ENCODE measurements at regions not wholly inside any gene's neighbourhood (a gene's known extent, or its start where the extent isn't known, plus 50 kb on each side); places are given as distances from the start of the nearest gene placed in this dataset.

DNA sequence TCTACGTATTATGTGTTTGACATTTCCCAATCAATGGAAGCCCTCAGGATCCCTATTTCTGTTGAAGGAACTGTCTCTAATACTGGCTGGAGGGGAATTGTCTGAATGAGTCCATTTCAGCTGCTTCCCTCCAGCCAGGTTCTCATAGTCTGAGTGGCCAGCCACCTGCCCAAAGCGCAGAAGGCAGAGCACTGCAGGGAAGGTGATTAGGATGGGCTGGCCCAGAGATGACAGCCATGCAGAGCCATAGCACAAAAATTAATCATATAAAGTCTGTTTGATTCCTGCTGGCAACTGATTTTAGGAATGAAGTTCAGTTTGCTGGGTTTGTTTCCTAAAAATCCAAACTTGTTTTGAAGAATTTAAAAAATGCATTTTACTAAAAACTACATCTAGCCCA lies 327.1 kb downstream of the ETAA1 start:
- peaks cover 14% of the 10 kb centered on the region for H3K36me3 Mint-ChIP-seq
- TF ChIP-seq ZNF138 (CRISPR knock-in tag; conservative IDR thresholded peaks at IDR 0.05) (no peak), MAX (CRISPR knock-in tag; IDR thresholded peaks at IDR 0.05) (no peak), GABPB1 (CRISPR knock-in tag; IDR thresholded peaks at IDR 0.05) (no peak), TCF7 (CRISPR knock-in tag; IDR thresholded peaks at IDR 0.05; ENCODE audit: low read depth) (no peak), SP1 (CRISPR knock-in tag; conservative IDR thresholded peaks at IDR 0.05) (no peak), NFE2L1 (CRISPR knock-in tag; IDR thresholded peaks at IDR 0.05) (no peak), RORB (CRISPR knock-in tag; IDR thresholded peaks at IDR 0.05) (no peak), MXD4 (CRISPR knock-in tag; IDR thresholded peaks at IDR 0.05; ENCODE audit: borderline replicate concordance) (no peak), HMGA2 (CRISPR knock-in tag; IDR thresholded peaks at IDR 0.05) (no peak), CBFB (CRISPR knock-in tag; IDR thresholded peaks at IDR 0.05; ENCODE audit: low read depth) (no peak)
- TF ChIP-seq, protein P1, sequence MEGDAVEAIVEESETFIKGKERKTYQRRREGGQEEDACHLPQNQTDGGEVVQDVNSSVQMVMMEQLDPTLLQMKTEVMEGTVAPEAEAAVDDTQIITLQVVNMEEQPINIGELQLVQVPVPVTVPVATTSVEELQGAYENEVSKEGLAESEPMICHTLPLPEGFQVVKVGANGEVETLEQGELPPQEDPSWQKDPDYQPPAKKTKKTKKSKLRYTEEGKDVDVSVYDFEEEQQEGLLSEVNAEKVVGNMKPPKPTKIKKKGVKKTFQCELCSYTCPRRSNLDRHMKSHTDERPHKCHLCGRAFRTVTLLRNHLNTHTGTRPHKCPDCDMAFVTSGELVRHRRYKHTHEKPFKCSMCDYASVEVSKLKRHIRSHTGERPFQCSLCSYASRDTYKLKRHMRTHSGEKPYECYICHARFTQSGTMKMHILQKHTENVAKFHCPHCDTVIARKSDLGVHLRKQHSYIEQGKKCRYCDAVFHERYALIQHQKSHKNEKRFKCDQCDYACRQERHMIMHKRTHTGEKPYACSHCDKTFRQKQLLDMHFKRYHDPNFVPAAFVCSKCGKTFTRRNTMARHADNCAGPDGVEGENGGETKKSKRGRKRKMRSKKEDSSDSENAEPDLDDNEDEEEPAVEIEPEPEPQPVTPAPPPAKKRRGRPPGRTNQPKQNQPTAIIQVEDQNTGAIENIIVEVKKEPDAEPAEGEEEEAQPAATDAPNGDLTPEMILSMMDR (IDR thresholded peaks at IDR 0.05) = no peak
- TF ChIP-seq, protein P2, sequence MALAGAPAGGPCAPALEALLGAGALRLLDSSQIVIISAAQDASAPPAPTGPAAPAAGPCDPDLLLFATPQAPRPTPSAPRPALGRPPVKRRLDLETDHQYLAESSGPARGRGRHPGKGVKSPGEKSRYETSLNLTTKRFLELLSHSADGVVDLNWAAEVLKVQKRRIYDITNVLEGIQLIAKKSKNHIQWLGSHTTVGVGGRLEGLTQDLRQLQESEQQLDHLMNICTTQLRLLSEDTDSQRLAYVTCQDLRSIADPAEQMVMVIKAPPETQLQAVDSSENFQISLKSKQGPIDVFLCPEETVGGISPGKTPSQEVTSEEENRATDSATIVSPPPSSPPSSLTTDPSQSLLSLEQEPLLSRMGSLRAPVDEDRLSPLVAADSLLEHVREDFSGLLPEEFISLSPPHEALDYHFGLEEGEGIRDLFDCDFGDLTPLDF (CRISPR knock-in tag; IDR thresholded peaks at IDR 0.05) = no peak
- peaks cover 23% of the 10 kb centered on the region for H3K9me3 Mint-ChIP-seq
- H3K27me3 Mint-ChIP-seq (ENCODE audit: low read depth) = no peaks in the 10 kb centered on the region
- POLR2A ChIA-PET = no interaction called here
- H3K4me3 Mint-ChIP-seq = no peak overlapping the region
- CTCF ChIA-PET = no interaction called here
- no peak overlapping the region for H3K27ac Mint-ChIP-seq
- H3K4me1 Mint-ChIP-seq = no peaks in the 10 kb centered on the region; the same call in 1 of the 2 replicates
- DNase-seq (ENCODE audit: low spot score) = no peak
- ATAC-seq = no peak

DNA sequence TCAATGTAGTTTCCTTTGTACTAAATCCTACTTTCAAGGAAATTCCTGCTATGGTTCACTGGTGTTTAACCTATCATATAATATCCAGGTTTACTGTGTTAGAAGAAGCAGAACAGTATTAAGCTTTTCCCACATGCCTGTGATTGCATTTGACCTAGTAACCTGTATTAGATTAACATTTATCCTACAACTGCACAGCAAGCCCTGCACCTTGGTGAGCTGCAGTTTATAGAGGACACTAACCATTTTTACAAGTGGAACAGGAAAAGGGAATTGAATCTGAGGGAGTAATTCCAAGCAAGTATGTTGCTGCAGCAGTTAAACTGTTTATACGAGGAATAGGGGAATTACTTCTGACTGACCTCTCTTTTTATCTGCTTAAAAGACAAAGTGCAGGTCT lies 328.6 kb downstream of the ETAA1 start:
- Mint-ChIP-seq H3K27ac (no peak overlapping the region), H3K9me3 (peaks cover 21% of the 10 kb centered on the region), H3K4me3 (no peak overlapping the region), H3K4me1 (no peaks in the 10 kb centered on the region; the same call in 1 of the 2 replicates), H3K36me3 (peaks cover 13% of the 10 kb centered on the region), H3K27me3 (ENCODE audit: low read depth) (no peaks in the 10 kb centered on the region)
- TF ChIP-seq, protein P3, sequence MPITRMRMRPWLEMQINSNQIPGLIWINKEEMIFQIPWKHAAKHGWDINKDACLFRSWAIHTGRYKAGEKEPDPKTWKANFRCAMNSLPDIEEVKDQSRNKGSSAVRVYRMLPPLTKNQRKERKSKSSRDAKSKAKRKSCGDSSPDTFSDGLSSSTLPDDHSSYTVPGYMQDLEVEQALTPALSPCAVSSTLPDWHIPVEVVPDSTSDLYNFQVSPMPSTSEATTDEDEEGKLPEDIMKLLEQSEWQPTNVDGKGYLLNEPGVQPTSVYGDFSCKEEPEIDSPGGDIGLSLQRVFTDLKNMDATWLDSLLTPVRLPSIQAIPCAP (CRISPR knock-in tag; IDR thresholded peaks at IDR 0.05) = no peak
- TF ChIP-seq E2F4 (CRISPR knock-in tag; IDR thresholded peaks at IDR 0.05; ENCODE audit: borderline replicate concordance, low read depth) (no peak), OVOL2 (CRISPR knock-in tag; IDR thresholded peaks at IDR 0.05; ENCODE audit: borderline replicate concordance) (no peak), ZNF396 (CRISPR knock-in tag; IDR thresholded peaks at IDR 0.05; ENCODE audit: borderline replicate concordance) (no peak), CREB1 (CRISPR knock-in tag; IDR thresholded peaks at IDR 0.05) (no peak), FOXK1 (CRISPR knock-in tag; IDR thresholded peaks at IDR 0.05) (no peak), ZNF416 (CRISPR knock-in tag; IDR thresholded peaks at IDR 0.05) (no peak), ZBTB21 (CRISPR knock-in tag; IDR thresholded peaks at IDR 0.05; ENCODE audit: borderline replicate concordance) (no peak)
- POLR2A ChIA-PET = no interaction called here
- ATAC-seq (no peak), DNase-seq (ENCODE audit: low spot score) (no peak)
- CTCF ChIA-PET = no interaction called here

DNA sequence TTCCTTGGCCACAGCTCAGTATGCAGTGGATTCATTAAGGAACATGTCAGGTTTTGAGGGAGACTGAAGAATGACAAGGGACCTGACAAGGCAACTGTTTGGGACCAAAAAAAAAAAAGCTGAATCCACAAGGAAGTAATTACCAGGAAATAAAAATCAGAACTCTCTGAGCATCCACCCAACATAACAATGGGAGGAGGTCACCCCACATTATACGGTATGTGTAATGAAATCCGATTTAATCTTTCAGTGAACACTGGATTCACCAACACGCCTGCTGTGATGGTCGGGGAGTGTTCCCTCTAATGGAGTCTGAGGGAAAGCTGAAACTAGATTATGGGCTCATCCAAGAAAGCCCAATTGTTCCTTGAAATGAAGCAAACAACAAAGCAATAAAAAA lies 329.3 kb downstream of the ETAA1 start:
- ATAC-seq = no peak
- H3K4me1 Mint-ChIP-seq = no peaks in the 10 kb centered on the region; the same call in 1 of the 2 replicates
- peaks cover 14% of the 10 kb centered on the region for H3K9me3 Mint-ChIP-seq
- ChIA-PET CTCF (no interaction called here), POLR2A (no interaction called here)
- no peak overlapping the region for H3K4me3 Mint-ChIP-seq
- no peak for DNase-seq (ENCODE audit: low spot score)
- peaks cover 6% of the 10 kb centered on the region; the same call in 1 of the 2 replicates for H3K36me3 Mint-ChIP-seq
- no peaks in the 10 kb centered on the region for H3K27me3 Mint-ChIP-seq (ENCODE audit: low read depth)
- no peak overlapping the region for H3K27ac Mint-ChIP-seq
- TF ChIP-seq, protein P4, sequence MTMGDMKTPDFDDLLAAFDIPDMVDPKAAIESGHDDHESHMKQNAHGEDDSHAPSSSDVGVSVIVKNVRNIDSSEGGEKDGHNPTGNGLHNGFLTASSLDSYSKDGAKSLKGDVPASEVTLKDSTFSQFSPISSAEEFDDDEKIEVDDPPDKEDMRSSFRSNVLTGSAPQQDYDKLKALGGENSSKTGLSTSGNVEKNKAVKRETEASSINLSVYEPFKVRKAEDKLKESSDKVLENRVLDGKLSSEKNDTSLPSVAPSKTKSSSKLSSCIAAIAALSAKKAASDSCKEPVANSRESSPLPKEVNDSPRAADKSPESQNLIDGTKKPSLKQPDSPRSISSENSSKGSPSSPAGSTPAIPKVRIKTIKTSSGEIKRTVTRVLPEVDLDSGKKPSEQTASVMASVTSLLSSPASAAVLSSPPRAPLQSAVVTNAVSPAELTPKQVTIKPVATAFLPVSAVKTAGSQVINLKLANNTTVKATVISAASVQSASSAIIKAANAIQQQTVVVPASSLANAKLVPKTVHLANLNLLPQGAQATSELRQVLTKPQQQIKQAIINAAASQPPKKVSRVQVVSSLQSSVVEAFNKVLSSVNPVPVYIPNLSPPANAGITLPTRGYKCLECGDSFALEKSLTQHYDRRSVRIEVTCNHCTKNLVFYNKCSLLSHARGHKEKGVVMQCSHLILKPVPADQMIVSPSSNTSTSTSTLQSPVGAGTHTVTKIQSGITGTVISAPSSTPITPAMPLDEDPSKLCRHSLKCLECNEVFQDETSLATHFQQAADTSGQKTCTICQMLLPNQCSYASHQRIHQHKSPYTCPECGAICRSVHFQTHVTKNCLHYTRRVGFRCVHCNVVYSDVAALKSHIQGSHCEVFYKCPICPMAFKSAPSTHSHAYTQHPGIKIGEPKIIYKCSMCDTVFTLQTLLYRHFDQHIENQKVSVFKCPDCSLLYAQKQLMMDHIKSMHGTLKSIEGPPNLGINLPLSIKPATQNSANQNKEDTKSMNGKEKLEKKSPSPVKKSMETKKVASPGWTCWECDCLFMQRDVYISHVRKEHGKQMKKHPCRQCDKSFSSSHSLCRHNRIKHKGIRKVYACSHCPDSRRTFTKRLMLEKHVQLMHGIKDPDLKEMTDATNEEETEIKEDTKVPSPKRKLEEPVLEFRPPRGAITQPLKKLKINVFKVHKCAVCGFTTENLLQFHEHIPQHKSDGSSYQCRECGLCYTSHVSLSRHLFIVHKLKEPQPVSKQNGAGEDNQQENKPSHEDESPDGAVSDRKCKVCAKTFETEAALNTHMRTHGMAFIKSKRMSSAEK (CRISPR knock-in tag; IDR thresholded peaks at IDR 0.05; ENCODE audit: borderline replicate concordance) = no peak
- TF ChIP-seq, protein P2 (CRISPR knock-in tag; IDR thresholded peaks at IDR 0.05) = no peak
- TF ChIP-seq ZNF396 (CRISPR knock-in tag; IDR thresholded peaks at IDR 0.05; ENCODE audit: borderline replicate concordance) = no peak
- TF ChIP-seq PRRX2 (CRISPR knock-in tag; IDR thresholded peaks at IDR 0.05) = no peak
